K562 (cell line): ENCODE measurements at regions not wholly inside any gene's neighbourhood (a gene's known extent, or its start where the extent isn't known, plus 50 kb on each side); places are given as distances from the start of the nearest gene placed in this dataset.

Experiments used
- FOXM1 ChIP-seq, 2 experiments: fragments of 450-650 bp in 1 of 2; sonication (generic) in 1 of 2; formaldehyde crosslinking in 1 of 2; IDR thresholded peaks; 2 replicates each; pipeline versions ENCODE4 v1.6.1 to v1.9.0; 2017 to 2022; ENCODE audit warnings: low read depth in 2 of 2, mild to moderate bottlenecking in 2 of 2, missing genetic modification reagents in 1 of 2, moderate library complexity in 1 of 2
- HCFC1 ChIP-seq: IDR thresholded peaks from 2 replicates; pipeline ENCODE4 v1.6.1; 2012; ENCODE audit warnings: low read depth, low read length, improper control_type of control experiment
- KAT8 ChIP-seq: fragments of 450-650 bp; IDR thresholded peaks from 2 replicates; pipeline ENCODE4 v1.6.1; 2016; ENCODE audit warnings: low read depth, mild to moderate bottlenecking
- KLF16 ChIP-seq: IDR thresholded peaks from 2 replicates; pipeline ENCODE4 v1.6.1; 2016; ENCODE audit warnings: antibody characterized with exemption
- MAFK ChIP-seq: IDR thresholded peaks from 2 replicates; pipeline ENCODE4 v1.6.1; 2011; ENCODE audit warnings: low read length, improper control_type of control experiment
- MTA1 ChIP-seq: fragments of 450-650 bp; IDR thresholded peaks from 2 replicates; pipeline ENCODE4 v1.6.1; 2017; ENCODE audit warnings: borderline replicate concordance
- MTA3 ChIP-seq: fragments of 450-650 bp; formaldehyde crosslinking; IDR thresholded peaks from 2 replicates; pipeline ENCODE4 v1.6.1; 2017; ENCODE audit warnings: mild to moderate bottlenecking, borderline replicate concordance
- NRF1 ChIP-seq, 2 experiments: fragments of 450-650 bp; IDR thresholded peaks in 1 of 2; conservative IDR thresholded peaks in 1 of 2; 2 replicates each; pipeline ENCODE4 v1.6.1; 2014; ENCODE audit warnings: mild to moderate bottlenecking in 2 of 2
- PYGO2 ChIP-seq: fragments of 450-650 bp; IDR thresholded peaks from 2 replicates; pipeline ENCODE4 v1.6.1; 2016; ENCODE audit warnings: mild to moderate bottlenecking, missing genetic modification characterization, moderate library complexity, missing compliant biosample characterization
- TCF3 ChIP-seq: sonication (generic); formaldehyde crosslinking; IDR thresholded peaks from 2 replicates; pipeline ENCODE4 v1.4.0; 2020; ENCODE audit warnings: mild to moderate bottlenecking, missing genetic modification reagents
- ZNF778 ChIP-seq: fragments of 450-650 bp; formaldehyde crosslinking; IDR thresholded peaks from 2 replicates; pipeline ENCODE4 v1.4.0; 2020; ENCODE audit warnings: mild to moderate bottlenecking, moderate library complexity
- TF ChIP-seq, protein P1 (sequence below): fragments of 250-450 bp; sonication (Bioruptor Pico); IDR thresholded peaks from 2 replicates; pipeline ENCODE4 v1.8.0; 2021; ENCODE audit warnings: mild to moderate bottlenecking, moderate library complexity
- TF ChIP-seq, protein P2 (sequence below): fragments of 450-650 bp; IDR thresholded peaks from 2 replicates; pipeline ENCODE4 v1.6.1; 2018; ENCODE audit not compliant: partially characterized antibody
- TF ChIP-seq, protein P3 (sequence below): fragments of 150-350 bp; conservative IDR thresholded peaks from 2 replicates; pipeline ENCODE4 v1.6.1; 2014; ENCODE audit warnings: low read length
- TF ChIP-seq, protein P4 (sequence below), 2 experiments: IDR thresholded peaks; 2 replicates each; pipeline ENCODE4 v1.6.1; 2011; ENCODE audit warnings: borderline replicate concordance in 1 of 2, control low read depth in 1 of 2, low read depth in 1 of 2, low read length in 1 of 2, mild to moderate bottlenecking in 1 of 2, mixed read lengths in 1 of 2, moderate library complexity in 1 of 2; ENCODE audit not compliant: insufficient read depth in 1 of 2, insufficient read length in 1 of 2, poor library complexity in 1 of 2, severe bottlenecking in 1 of 2; ENCODE audit errors: extremely low read depth in 1 of 2
- TF ChIP-seq, protein P5 (sequence below): sonication (generic); formaldehyde crosslinking; IDR thresholded peaks from 2 replicates; pipeline ENCODE4 v1.8.1; 2023; ENCODE audit warnings: mild to moderate bottlenecking, missing genetic modification reagents, moderate library complexity

DNA sequence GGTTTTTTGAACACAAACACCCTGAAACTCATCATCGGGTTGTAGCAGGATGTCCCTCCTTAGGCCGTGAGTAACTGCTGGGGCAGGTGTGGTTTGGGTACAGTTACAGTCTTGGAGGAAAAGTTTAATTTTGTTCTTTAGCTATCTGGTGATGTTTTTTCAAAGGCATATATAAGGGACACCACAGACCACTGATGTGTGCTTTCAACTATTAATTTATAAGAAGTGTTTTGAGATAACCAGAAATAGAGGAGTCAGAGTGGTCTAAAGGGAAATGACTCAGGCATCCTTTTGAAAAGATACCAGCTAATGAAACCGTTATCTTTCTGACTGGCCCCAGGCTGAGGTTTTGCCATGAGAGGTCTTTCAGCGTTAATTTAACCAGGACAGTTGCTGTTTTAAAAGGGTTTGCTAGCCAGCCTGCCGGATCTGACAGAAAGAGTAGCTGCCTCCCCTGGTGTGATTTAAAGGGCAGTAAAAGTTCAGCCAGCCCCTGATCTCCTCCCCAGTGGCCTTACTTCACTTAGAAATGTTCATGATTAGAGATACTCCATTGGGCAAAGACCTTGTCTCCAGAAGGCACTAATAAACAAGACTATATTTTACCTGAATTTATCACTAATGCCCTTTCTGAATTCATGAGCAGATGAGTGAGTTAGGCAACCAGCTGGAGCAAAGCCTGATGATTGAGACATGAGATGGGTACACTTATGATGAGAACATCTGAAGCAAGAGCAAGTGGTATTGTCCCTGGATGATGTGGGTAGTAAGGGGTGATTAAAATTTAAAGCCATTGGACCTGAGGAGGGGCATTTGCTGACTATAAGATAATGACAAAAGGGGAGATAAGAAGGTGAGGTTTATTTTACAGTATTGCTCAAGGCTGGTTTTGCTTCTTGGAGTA, 482.5 kb upstream of the TBL1XR1 start (continued):
- TF ChIP-seq, protein P1, sequence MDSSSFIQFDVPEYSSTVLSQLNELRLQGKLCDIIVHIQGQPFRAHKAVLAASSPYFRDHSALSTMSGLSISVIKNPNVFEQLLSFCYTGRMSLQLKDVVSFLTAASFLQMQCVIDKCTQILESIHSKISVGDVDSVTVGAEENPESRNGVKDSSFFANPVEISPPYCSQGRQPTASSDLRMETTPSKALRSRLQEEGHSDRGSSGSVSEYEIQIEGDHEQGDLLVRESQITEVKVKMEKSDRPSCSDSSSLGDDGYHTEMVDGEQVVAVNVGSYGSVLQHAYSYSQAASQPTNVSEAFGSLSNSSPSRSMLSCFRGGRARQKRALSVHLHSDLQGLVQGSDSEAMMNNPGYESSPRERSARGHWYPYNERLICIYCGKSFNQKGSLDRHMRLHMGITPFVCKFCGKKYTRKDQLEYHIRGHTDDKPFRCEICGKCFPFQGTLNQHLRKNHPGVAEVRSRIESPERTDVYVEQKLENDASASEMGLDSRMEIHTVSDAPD (CRISPR knock-in tag) = peak; percentile 25; the same call in 1 of the 2 replicates
- TF ChIP-seq, protein P2, sequence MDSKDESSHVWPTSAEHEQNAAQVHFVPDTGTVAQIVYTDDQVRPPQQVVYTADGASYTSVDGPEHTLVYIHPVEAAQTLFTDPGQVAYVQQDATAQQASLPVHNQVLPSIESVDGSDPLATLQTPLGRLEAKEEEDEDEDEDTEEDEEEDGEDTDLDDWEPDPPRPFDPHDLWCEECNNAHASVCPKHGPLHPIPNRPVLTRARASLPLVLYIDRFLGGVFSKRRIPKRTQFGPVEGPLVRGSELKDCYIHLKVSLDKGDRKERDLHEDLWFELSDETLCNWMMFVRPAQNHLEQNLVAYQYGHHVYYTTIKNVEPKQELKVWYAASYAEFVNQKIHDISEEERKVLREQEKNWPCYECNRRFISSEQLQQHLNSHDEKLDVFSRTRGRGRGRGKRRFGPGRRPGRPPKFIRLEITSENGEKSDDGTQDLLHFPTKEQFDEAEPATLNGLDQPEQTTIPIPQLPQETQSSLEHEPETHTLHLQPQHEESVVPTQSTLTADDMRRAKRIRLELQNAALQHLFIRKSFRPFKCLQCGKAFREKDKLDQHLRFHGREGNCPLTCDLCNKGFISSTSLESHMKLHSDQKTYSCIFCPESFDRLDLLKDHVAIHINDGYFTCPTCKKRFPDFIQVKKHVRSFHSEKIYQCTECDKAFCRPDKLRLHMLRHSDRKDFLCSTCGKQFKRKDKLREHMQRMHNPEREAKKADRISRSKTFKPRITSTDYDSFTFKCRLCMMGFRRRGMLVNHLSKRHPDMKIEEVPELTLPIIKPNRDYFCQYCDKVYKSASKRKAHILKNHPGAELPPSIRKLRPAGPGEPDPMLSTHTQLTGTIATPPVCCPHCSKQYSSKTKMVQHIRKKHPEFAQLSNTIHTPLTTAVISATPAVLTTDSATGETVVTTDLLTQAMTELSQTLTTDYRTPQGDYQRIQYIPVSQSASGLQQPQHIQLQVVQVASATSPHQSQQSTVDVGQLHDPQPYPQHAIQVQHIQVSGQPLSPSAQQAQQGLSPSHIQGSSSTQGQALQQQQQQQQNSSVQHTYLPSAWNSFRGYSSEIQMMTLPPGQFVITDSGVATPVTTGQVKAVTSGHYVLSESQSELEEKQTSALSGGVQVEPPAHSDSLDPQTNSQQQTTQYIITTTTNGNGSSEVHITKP = no peak
- TF ChIP-seq PYGO2 (tag) = no peak
- TF ChIP-seq MAFK = 0 out of 2 replicates have a peak, but pooled peaks have one; percentile 18
- TF ChIP-seq, protein P3, sequence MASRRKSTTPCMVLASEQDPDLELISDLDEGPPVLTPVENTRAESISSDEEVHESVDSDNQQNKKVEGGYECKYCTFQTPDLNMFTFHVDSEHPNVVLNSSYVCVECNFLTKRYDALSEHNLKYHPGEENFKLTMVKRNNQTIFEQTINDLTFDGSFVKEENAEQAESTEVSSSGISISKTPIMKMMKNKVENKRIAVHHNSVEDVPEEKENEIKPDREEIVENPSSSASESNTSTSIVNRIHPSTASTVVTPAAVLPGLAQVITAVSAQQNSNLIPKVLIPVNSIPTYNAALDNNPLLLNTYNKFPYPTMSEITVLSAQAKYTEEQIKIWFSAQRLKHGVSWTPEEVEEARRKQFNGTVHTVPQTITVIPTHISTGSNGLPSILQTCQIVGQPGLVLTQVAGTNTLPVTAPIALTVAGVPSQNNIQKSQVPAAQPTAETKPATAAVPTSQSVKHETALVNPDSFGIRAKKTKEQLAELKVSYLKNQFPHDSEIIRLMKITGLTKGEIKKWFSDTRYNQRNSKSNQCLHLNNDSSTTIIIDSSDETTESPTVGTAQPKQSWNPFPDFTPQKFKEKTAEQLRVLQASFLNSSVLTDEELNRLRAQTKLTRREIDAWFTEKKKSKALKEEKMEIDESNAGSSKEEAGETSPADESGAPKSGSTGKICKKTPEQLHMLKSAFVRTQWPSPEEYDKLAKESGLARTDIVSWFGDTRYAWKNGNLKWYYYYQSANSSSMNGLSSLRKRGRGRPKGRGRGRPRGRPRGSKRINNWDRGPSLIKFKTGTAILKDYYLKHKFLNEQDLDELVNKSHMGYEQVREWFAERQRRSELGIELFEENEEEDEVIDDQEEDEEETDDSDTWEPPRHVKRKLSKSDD = no peak
- TF ChIP-seq, protein P4, sequence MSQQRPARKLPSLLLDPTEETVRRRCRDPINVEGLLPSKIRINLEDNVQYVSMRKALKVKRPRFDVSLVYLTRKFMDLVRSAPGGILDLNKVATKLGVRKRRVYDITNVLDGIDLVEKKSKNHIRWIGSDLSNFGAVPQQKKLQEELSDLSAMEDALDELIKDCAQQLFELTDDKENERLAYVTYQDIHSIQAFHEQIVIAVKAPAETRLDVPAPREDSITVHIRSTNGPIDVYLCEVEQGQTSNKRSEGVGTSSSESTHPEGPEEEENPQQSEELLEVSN (IDR thresholded peaks at IDR 0.05; ENCODE audit: borderline replicate concordance in 1 of 2, extremely low read depth in 1 of 2, insufficient read depth in 1 of 2, insufficient read length in 1 of 2, low read depth in 1 of 2, low read length in 1 of 2, poor library complexity in 1 of 2, severe bottlenecking in 1 of 2) = no peak
- peak; percentile 50; the same call in 1 of the 2 replicates for TF ChIP-seq TCF3 (CRISPR knock-in tag)
- TF ChIP-seq HCFC1 = no peak
- no peak for TF ChIP-seq KAT8
- TF ChIP-seq, protein P5, sequence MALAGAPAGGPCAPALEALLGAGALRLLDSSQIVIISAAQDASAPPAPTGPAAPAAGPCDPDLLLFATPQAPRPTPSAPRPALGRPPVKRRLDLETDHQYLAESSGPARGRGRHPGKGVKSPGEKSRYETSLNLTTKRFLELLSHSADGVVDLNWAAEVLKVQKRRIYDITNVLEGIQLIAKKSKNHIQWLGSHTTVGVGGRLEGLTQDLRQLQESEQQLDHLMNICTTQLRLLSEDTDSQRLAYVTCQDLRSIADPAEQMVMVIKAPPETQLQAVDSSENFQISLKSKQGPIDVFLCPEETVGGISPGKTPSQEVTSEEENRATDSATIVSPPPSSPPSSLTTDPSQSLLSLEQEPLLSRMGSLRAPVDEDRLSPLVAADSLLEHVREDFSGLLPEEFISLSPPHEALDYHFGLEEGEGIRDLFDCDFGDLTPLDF (CRISPR knock-in tag) = no peak
- peak; percentile 72 for TF ChIP-seq KLF16
- no peak for TF ChIP-seq MTA3
- no peak for TF ChIP-seq ZNF778 (CRISPR knock-in tag)
- no peak for TF ChIP-seq MTA1
- no peak for TF ChIP-seq NRF1 (conservative IDR thresholded peaks at IDR 0.05 in 1 of 2, IDR thresholded peaks at IDR 0.05 in 1 of 2)
- TF ChIP-seq FOXM1 (IDR thresholded peaks at IDR 0.05; ENCODE audit: low read depth) = peak; percentile 85
- no peak for TF ChIP-seq FOXM1 (CRISPR knock-in tag; IDR thresholded peaks at IDR 0.05; ENCODE audit: low read depth)
